WTC11 (cell line): ENCODE measurements at regions not wholly inside any gene's neighbourhood (a gene's known extent, or its start where the extent isn't known, plus 50 kb on each side); places are given as distances from the start of the nearest gene placed in this dataset.

Experiments
- ATAC-seq: fragments of 200-7000 bp; cut with Tn5 transposase; 2 replicates; pipeline ENCODE4 v1.10.0; 2021; ENCODE audit warnings: mild to moderate bottlenecking, moderate library complexity
- CTCF ChIA-PET: fragments of 300-600 bp; sonication (Branson Sonifier 250); formaldehyde crosslinking; loops from one replicate; lab custom pipeline; 2021; ENCODE audit warnings: antibody characterized with exemption; lab: Charles Lee
- POLR2A ChIA-PET: fragments of 350-600 bp; sonication (Branson Sonifier 250); formaldehyde crosslinking; loops from one replicate; lab custom pipeline; 2021; ENCODE audit warnings: antibody characterized with exemption; lab: Charles Lee
- DNase-seq: peaks from one replicate; pipeline ENCODE4 v3.0.0; 2021; ENCODE audit warnings: low spot score
- H3K27ac Mint-ChIP-seq: 2 replicates; pipeline ENCODE4 v1.8.0; 2021; ENCODE audit warnings: mixed read lengths
- H3K27me3 Mint-ChIP-seq: 2 replicates; pipeline ENCODE4 v1.8.0; 2021; ENCODE audit warnings: low read depth, mild to moderate bottlenecking, moderate library complexity, mixed read lengths
- H3K36me3 Mint-ChIP-seq: 2 replicates; pipeline ENCODE4 v1.8.0; 2021; ENCODE audit warnings: mixed read lengths
- H3K4me1 Mint-ChIP-seq: 2 replicates; pipeline ENCODE4 v1.8.0; 2022; ENCODE audit warnings: mixed read lengths
- H3K4me3 Mint-ChIP-seq: 2 replicates; pipeline ENCODE4 v1.8.0; 2021; ENCODE audit warnings: mild to moderate bottlenecking, moderate library complexity, mixed read lengths
- H3K9me3 Mint-ChIP-seq: 2 replicates; pipeline ENCODE4 v1.8.0; 2021; ENCODE audit warnings: mixed read lengths
- AFF4 ChIP-seq: sonication (generic); formaldehyde crosslinking; IDR thresholded peaks from 2 replicates; pipeline ENCODE4 v1.8.1; 2023; ENCODE audit warnings: mild to moderate bottlenecking, missing genetic modification reagents, borderline replicate concordance
- AR ChIP-seq: fragments of 250-450 bp; sonication (Bioruptor Pico); IDR thresholded peaks from 2 replicates; pipeline ENCODE4 v1.9.0; 2021; ENCODE audit warnings: mild to moderate bottlenecking
- E2F1 ChIP-seq: sonication (generic); formaldehyde crosslinking; IDR thresholded peaks from 2 replicates; pipeline ENCODE4 v1.8.0; 2022; ENCODE audit warnings: mild to moderate bottlenecking, missing genetic modification reagents
- ERG ChIP-seq: fragments of 250-450 bp; sonication (Bioruptor Pico); IDR thresholded peaks from 2 replicates; pipeline ENCODE4 v1.8.0; 2021; ENCODE audit warnings: mild to moderate bottlenecking
- FOXK1 ChIP-seq: sonication (generic); formaldehyde crosslinking; IDR thresholded peaks from 2 replicates; pipeline ENCODE4 v1.8.0; 2022; ENCODE audit warnings: mild to moderate bottlenecking, moderate library complexity, missing genetic modification reagents
- JUN ChIP-seq: sonication (generic); formaldehyde crosslinking; IDR thresholded peaks from 2 replicates; pipeline ENCODE4 v1.8.0; 2023; ENCODE audit warnings: mild to moderate bottlenecking, missing genetic modification reagents
- MLX ChIP-seq: sonication (generic); formaldehyde crosslinking; IDR thresholded peaks from 2 replicates; pipeline ENCODE4 v1.8.1; 2023; ENCODE audit warnings: mild to moderate bottlenecking, missing genetic modification reagents, moderate library complexity
- NFE2L1 ChIP-seq: sonication (generic); formaldehyde crosslinking; IDR thresholded peaks from 2 replicates; pipeline ENCODE4 v1.8.1; 2023; ENCODE audit warnings: missing genetic modification reagents
- OVOL2 ChIP-seq: fragments of 250-450 bp; sonication (Bioruptor Pico); IDR thresholded peaks from 2 replicates; pipeline ENCODE4 v1.9.0; 2021; ENCODE audit warnings: mild to moderate bottlenecking, borderline replicate concordance
- PRDM15 ChIP-seq: sonication (generic); formaldehyde crosslinking; IDR thresholded peaks from 2 replicates; pipeline ENCODE4 v1.8.0; 2022; ENCODE audit warnings: missing genetic modification reagents
- RORB ChIP-seq: fragments of 250-450 bp; sonication (Bioruptor Pico); IDR thresholded peaks from 2 replicates; pipeline ENCODE4 v1.9.0; 2021; ENCODE audit warnings: mild to moderate bottlenecking
- TCF7 ChIP-seq: sonication (generic); formaldehyde crosslinking; IDR thresholded peaks from 2 replicates; pipeline ENCODE4 v1.8.0; 2022; ENCODE audit warnings: mild to moderate bottlenecking, low read depth, missing genetic modification reagents, moderate library complexity
- TEAD1 ChIP-seq: sonication (generic); formaldehyde crosslinking; IDR thresholded peaks from 2 replicates; pipeline ENCODE4 v1.8.0; 2022; ENCODE audit warnings: mild to moderate bottlenecking, missing genetic modification reagents
- ZMAT4 ChIP-seq: fragments of 250-450 bp; sonication (Bioruptor Pico); IDR thresholded peaks from 2 replicates; pipeline ENCODE4 v1.9.0; 2021; ENCODE audit warnings: mild to moderate bottlenecking
- ZNF317 ChIP-seq: sonication (generic); formaldehyde crosslinking; IDR thresholded peaks from 2 replicates; pipeline ENCODE4 v1.8.1; 2023; ENCODE audit warnings: low read depth, mild to moderate bottlenecking, moderate library complexity, missing genetic modification reagents, borderline replicate concordance
- ZNF512 ChIP-seq: sonication (generic); formaldehyde crosslinking; IDR thresholded peaks from 2 replicates; pipeline ENCODE4 v1.8.1; 2022; ENCODE audit warnings: missing genetic modification reagents, borderline replicate concordance
- ZNF532 ChIP-seq: fragments of 250-450 bp; sonication (Bioruptor Pico); IDR thresholded peaks from 2 replicates; pipeline ENCODE4 v1.9.0; 2021; ENCODE audit warnings: mild to moderate bottlenecking, borderline replicate concordance

GRCh38 chr1:29469457-29469856 is 233.1 kb downstream of the PTPRU start:
- H3K9me3 Mint-ChIP-seq: peaks cover 23% of the 10 kb centered on the region
- ATAC-seq: no peak
- H3K27ac Mint-ChIP-seq: no peak overlapping the region
- POLR2A ChIA-PET: no interaction called here
- H3K27me3 Mint-ChIP-seq: peaks cover 2% of the 10 kb centered on the region
- no peak overlapping the region for H3K4me3 Mint-ChIP-seq
- CTCF ChIA-PET: interaction anchor here (1.8 kb wide), 1 partner anchor 137 kb away, joined by 5 read pairs; no protein-coding TSS in a partner anchor
- no peak for DNase-seq
- H3K36me3 Mint-ChIP-seq: peaks cover 8% of the 10 kb centered on the region
- peaks cover 36% of the 10 kb centered on the region for H3K4me1 Mint-ChIP-seq
- no peak for TF ChIP-seq TEAD1 (CRISPR knock-in tag)
- TF ChIP-seq NFE2L1 (CRISPR knock-in tag): no peak
- TF ChIP-seq TCF7: no peak
- TF ChIP-seq ERG (CRISPR knock-in tag): no peak
- no peak for TF ChIP-seq JUN (CRISPR knock-in tag)
- no peak for TF ChIP-seq ZNF317 (CRISPR knock-in tag)
- TF ChIP-seq MLX (CRISPR knock-in tag): no peak
- no peak for TF ChIP-seq ZNF532 (CRISPR knock-in tag)
- TF ChIP-seq ZMAT4 (CRISPR knock-in tag): no peak
- no peak for TF ChIP-seq FOXK1 (CRISPR knock-in tag)
- TF ChIP-seq PRDM15 (CRISPR knock-in tag): no peak
- no peak for TF ChIP-seq AR
- TF ChIP-seq RORB (CRISPR knock-in tag): no peak
- no peak for TF ChIP-seq E2F1
- no peak for TF ChIP-seq AFF4
- no peak for TF ChIP-seq OVOL2
- TF ChIP-seq ZNF512 (CRISPR knock-in tag): no peak
